ENCODE measurements at regions not wholly inside any gene's neighbourhood (a gene's known extent, or its start where the extent isn't known, plus 50 kb on each side); places are given as distances from the start of the nearest gene placed in this dataset.

DNA sequence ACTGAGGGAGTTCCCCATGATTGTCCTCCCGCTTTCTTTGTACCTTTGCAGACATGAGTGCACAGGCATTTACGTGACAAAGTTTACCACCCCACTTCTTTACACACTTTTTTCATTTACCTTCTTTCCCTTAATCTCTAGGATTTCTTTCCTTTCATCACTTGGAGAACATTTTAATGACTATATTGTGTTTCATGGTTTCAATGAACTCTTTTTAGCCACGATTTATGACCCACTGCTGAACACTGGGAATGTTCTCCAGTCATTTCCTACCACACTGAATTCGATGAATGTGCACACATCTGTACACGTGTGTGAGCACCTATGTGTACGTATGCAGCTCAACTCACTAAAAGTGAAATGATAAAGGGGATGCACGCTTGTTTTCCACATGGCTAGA lies 371.7 kb upstream of the IGFBP3 start:
- TF ChIP-seq EZH2 (IDR thresholded peaks at IDR 0.05) (no peak), POLR2AphosphoS5 (IDR thresholded peaks at IDR 0.05; ENCODE audit: borderline replicate concordance, low read depth, low read length) (no peak), FOXP2 (optimal IDR thresholded peaks at IDR 0.05; ENCODE audit: control extremely low read depth, extremely low read length, insufficient read depth) (no peak)

All from SK-N-MC (cell line).